ENCODE measurements at regions not wholly inside any gene's neighbourhood (a gene's known extent, or its start where the extent isn't known, plus 50 kb on each side); places are given as distances from the start of the nearest gene placed in this dataset.

- Histone ChIP-seq H4K20me1 (ENCODE audit: insufficient read depth, low read length) (no peaks in the 10 kb centered on the region), H3K4me2 (ENCODE audit: low read length) (no peak overlapping the region), H3K9ac (ENCODE audit: low read length) (no peak overlapping the region), H3K79me2 (ENCODE audit: insufficient read depth, low read length) (no peaks in the 10 kb centered on the region), H3K9me3 (ENCODE audit: low read length) (no peaks in the 10 kb centered on the region), H3K36me3 (ENCODE audit: insufficient read depth, low read length) (no peaks in the 10 kb centered on the region), H3K9me2 (ENCODE audit: low read depth, low read length) (no peaks in the 10 kb centered on the region), H3K4me1 (ENCODE audit: insufficient read depth, low read length, severe bottlenecking) (no peaks in the 10 kb centered on the region), H3K27ac (ENCODE audit: low read depth, low read length, poor library complexity, severe bottlenecking) (no peak overlapping the region), H3F3A (ENCODE audit: insufficient read depth, low read length) (no peaks in the 10 kb centered on the region), H3K4me3 (ENCODE audit: low read depth, low read length, poor library complexity, severe bottlenecking) (no peak overlapping the region), H2AFZ (ENCODE audit: low read length) (no peak overlapping the region), H3K27me3 (ENCODE audit: insufficient read depth, low read length) (no peaks in the 10 kb centered on the region)
- no peak for TF ChIP-seq EZH2 (IDR thresholded peaks at IDR 0.05; ENCODE audit: borderline replicate concordance, low read length)
Measured at GRCh38 chr17:53141280-53141679, 681.4 kb upstream of the KIF2B start.

- Histone ChIP-seq H3K27ac (ENCODE audit: low read depth, low read length, poor library complexity, severe bottlenecking) (no peak overlapping the region), H3K4me3 (ENCODE audit: low read depth, low read length, poor library complexity, severe bottlenecking) (no peak overlapping the region), H3F3A (ENCODE audit: insufficient read depth, low read length) (no peaks in the 10 kb centered on the region), H3K9ac (ENCODE audit: low read length) (no peak overlapping the region), H3K9me2 (ENCODE audit: low read depth, low read length) (no peaks in the 10 kb centered on the region), H3K4me2 (ENCODE audit: low read length) (no peak overlapping the region), H2AFZ (ENCODE audit: low read length) (no peak overlapping the region), H3K27me3 (ENCODE audit: insufficient read depth, low read length) (no peaks in the 10 kb centered on the region), H3K9me3 (ENCODE audit: low read length) (no peaks in the 10 kb centered on the region), H3K79me2 (ENCODE audit: insufficient read depth, low read length) (no peaks in the 10 kb centered on the region), H4K20me1 (ENCODE audit: insufficient read depth, low read length) (no peaks in the 10 kb centered on the region), H3K4me1 (ENCODE audit: insufficient read depth, low read length, severe bottlenecking) (no peaks in the 10 kb centered on the region), H3K36me3 (ENCODE audit: insufficient read depth, low read length) (no peaks in the 10 kb centered on the region)
- no peak for TF ChIP-seq EZH2 (IDR thresholded peaks at IDR 0.05; ENCODE audit: borderline replicate concordance, low read length)
Measured at GRCh38 chr17:53137869-53138268, 684.9 kb upstream of the KIF2B start.

GRCh38 chr17:53135969-53136368 lies 686.8 kb upstream of the KIF2B start:
- TF ChIP-seq CTCF (IDR thresholded peaks at IDR 0.05; ENCODE audit: low read length) (no peak), EZH2 (IDR thresholded peaks at IDR 0.05; ENCODE audit: borderline replicate concordance, low read length) (no peak)
- no peaks in the 10 kb centered on the region for H3K9me2 ChIP-seq (ENCODE audit: low read depth, low read length)
- H3K4me3 ChIP-seq (ENCODE audit: low read depth, low read length, poor library complexity, severe bottlenecking) = no peak overlapping the region
- no peaks in the 10 kb centered on the region for H3F3A ChIP-seq (ENCODE audit: insufficient read depth, low read length)
- no peak overlapping the region for H2AFZ ChIP-seq (ENCODE audit: low read length)
- no peaks in the 10 kb centered on the region for H3K27me3 ChIP-seq (ENCODE audit: insufficient read depth, low read length)
- H3K79me2 ChIP-seq (ENCODE audit: insufficient read depth, low read length) = no peaks in the 10 kb centered on the region
- no peaks in the 10 kb centered on the region for H3K4me1 ChIP-seq (ENCODE audit: insufficient read depth, low read length, severe bottlenecking)
- no peak overlapping the region for H3K27ac ChIP-seq (ENCODE audit: low read depth, low read length, poor library complexity, severe bottlenecking)
- no peaks in the 10 kb centered on the region for H3K9me3 ChIP-seq (ENCODE audit: low read length)
- no peak overlapping the region for H3K4me2 ChIP-seq (ENCODE audit: low read length)
- H4K20me1 ChIP-seq (ENCODE audit: insufficient read depth, low read length) = no peaks in the 10 kb centered on the region
- H3K36me3 ChIP-seq (ENCODE audit: insufficient read depth, low read length) = no peaks in the 10 kb centered on the region
- H3K9ac ChIP-seq (ENCODE audit: low read length) = no peak overlapping the region

- Histone ChIP-seq H3K9me2 (ENCODE audit: low read depth, low read length) (no peaks in the 10 kb centered on the region), H4K20me1 (ENCODE audit: insufficient read depth, low read length) (no peaks in the 10 kb centered on the region), H3K9ac (ENCODE audit: low read length) (no peak overlapping the region), H3K4me2 (ENCODE audit: low read length) (no peak overlapping the region), H3K27me3 (ENCODE audit: insufficient read depth, low read length) (no peaks in the 10 kb centered on the region), H3K79me2 (ENCODE audit: insufficient read depth, low read length) (no peaks in the 10 kb centered on the region), H3K4me3 (ENCODE audit: low read depth, low read length, poor library complexity, severe bottlenecking) (no peak overlapping the region), H3K9me3 (ENCODE audit: low read length) (no peaks in the 10 kb centered on the region), H3K27ac (ENCODE audit: low read depth, low read length, poor library complexity, severe bottlenecking) (no peak overlapping the region), H3K4me1 (ENCODE audit: insufficient read depth, low read length, severe bottlenecking) (no peaks in the 10 kb centered on the region), H2AFZ (ENCODE audit: low read length) (no peak overlapping the region), H3K36me3 (ENCODE audit: insufficient read depth, low read length) (no peaks in the 10 kb centered on the region), H3F3A (ENCODE audit: insufficient read depth, low read length) (no peaks in the 10 kb centered on the region)
- no peak for TF ChIP-seq EZH2 (IDR thresholded peaks at IDR 0.05; ENCODE audit: borderline replicate concordance, low read length)
Measured at GRCh38 chr17:53134548-53134947, 688.2 kb upstream of the KIF2B start.

Data from OCI-LY1 (cell line).